ENCODE measurements at regions not wholly inside any gene's neighbourhood (a gene's known extent, or its start where the extent isn't known, plus 50 kb on each side); places are given as distances from the start of the nearest gene placed in this dataset.

DNA sequence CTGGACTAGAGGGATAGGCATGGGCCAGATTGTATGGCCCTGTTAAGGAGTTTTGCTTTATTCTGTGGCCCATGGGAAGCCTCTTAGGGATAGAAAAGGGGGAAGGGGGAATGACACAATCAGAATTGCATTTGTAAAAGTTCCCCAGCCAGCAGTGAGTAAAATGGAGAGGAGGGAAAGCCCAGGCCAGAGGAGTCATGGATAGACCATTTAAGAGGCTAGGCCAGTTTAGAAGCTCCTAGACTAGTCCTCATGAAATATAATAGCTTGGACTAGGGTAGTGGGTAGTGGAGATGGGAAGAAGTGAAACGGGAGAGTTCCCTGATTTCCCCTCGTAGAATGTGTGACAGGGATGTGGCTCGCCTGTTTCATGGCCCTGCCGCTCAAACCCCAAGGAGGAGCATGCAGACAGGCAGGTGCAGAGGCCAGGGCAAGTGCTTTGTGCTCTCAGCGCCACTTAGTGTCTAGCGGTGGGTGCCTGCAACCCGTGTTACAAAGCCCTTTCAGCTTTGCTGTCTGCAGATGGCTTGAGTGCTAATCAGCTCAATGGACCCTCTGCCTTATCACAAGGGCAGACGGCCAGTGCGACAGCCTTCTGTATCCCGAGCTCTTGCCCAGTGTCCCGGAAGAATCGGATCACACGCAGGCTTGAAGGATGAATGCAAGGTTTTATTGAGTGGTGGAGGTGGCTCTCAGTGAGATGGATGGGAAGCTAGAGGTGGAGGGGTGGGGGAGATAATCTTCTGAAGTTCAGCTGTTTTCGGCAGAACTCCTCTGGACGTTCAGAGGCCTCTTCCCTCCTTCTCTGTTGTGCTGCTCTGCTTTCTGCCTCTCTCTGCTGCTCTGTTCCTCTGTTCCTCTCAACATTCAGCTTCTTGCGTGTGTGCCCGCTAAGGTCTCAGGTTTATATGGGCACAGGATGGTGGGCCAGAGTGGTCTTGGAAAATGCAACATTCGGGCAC, 141.1 kb downstream of the CEP57L1 start:
- CTCF ChIA-PET, result interaction anchor here (1.0 to 1.5 kb wide), 3 partner anchors 27 to 37 kb away, joined by 3 read pairs; no protein-coding TSS in a partner anchor
- Mint-ChIP-seq H3K27ac (no peak overlapping the region), H3K27me3 (no peaks in the 10 kb centered on the region), H3K36me3 (no peaks in the 10 kb centered on the region), H3K9me3 (no peaks in the 10 kb centered on the region), H3K4me1 (ENCODE audit: low read depth) (peaks cover 5% of the 10 kb centered on the region), H3K4me3 (no peak overlapping the region)
- peak; percentile 25 for DNase-seq
- POLR2A ChIA-PET, result no interaction called here
- intact Hi-C loops (cut with micrococcal nuclease), result loop anchor here (5.0 kb wide), 1 partner anchor 34 kb away; no protein-coding TSS in a partner anchor

DNA sequence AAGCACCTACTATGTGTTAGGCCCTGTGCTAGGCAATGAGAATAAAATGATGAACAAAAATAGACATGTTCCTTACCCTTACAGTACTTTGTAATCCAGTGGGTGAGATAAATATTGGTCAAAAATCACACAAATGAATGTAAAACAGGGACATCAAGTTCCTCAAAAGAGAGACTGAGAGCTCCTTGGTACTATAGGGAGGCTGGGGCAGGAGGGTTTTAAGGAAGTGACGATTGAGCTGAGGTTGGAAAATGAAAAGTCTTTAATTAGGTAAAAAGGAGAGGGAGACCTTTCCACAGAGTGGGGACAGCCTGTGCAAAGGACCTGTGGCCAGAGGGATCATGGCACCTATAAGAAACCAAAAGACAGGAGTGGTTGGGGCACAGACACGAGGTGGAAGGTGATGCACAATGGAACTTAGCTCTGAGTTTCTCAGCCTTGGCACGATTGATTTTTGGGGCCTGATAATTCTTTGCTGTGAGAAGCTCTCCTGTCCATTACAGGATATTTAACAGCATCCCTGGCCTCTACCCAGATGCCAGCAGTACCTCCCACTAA, 140.3 kb downstream of the CEP57L1 start:
- H3K27ac Mint-ChIP-seq, result no peak overlapping the region
- peaks cover 5% of the 10 kb centered on the region for H3K4me1 Mint-ChIP-seq (ENCODE audit: low read depth)
- no peaks in the 10 kb centered on the region for H3K9me3 Mint-ChIP-seq
- no peaks in the 10 kb centered on the region for H3K27me3 Mint-ChIP-seq
- DNase-seq, result no peak
- intact Hi-C loops (cut with micrococcal nuclease), result loop anchor here (5.0 kb wide), 1 partner anchor 33 kb away; no protein-coding TSS in a partner anchor
- H3K36me3 Mint-ChIP-seq, result no peaks in the 10 kb centered on the region
- ChIA-PET POLR2A (no interaction called here), CTCF (interaction anchor here (1.5 kb wide), 1 partner anchor 38 kb away, joined by 3 read pairs; no protein-coding TSS in a partner anchor)
- H3K4me3 Mint-ChIP-seq, result no peak overlapping the region

DNA sequence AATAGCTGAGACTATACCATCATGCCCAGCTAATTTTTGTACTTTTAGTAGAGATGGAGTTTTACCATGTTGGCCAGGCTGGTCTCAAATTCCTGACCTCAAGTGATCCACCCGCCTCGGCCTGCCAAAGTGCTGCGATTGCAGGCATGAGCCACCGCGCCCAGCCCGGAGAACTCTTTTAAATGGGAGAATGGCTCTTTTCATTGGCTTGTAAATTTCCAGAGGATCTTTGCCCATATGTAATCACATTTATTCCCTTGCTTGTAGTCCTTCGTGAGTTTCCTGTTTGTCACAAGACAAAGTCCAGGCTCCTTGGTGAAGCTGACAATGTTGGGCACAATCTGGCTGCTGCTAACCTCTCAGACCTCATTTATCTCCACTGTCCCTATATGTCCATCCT, 135.1 kb downstream of the CEP57L1 start:
- intact Hi-C loops (cut with micrococcal nuclease), result no loop called here
- Mint-ChIP-seq H3K9me3 (no peaks in the 10 kb centered on the region), H3K27me3 (no peaks in the 10 kb centered on the region), H3K4me1 (ENCODE audit: low read depth) (no peaks in the 10 kb centered on the region), H3K27ac (no peak overlapping the region), H3K36me3 (no peaks in the 10 kb centered on the region), H3K4me3 (no peak overlapping the region)
- ChIA-PET POLR2A (no interaction called here), CTCF (no interaction called here)
- no peak for DNase-seq

DNA sequence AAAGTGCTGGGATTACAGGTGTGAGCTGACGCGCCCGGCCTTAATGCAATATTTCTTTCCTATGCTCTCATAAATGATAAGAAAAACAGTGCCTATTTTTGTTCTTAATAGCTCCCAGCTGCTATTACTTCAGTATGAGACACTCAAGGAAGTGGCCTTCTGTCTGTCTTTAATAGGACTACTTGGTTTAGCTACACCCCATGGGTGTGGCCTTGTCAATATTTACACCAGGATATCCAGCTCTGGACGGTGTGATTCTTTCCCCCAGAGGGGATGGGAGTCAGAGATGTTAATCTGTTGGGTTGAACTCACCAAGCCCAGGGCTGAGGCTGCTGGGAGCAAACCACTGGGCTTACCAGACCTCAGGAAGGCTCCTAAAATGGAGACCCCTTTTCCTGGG, 134.2 kb downstream of the CEP57L1 start:
- Mint-ChIP-seq H3K4me3 (no peak overlapping the region), H3K4me1 (ENCODE audit: low read depth) (no peaks in the 10 kb centered on the region), H3K27ac (no peak overlapping the region), H3K36me3 (no peaks in the 10 kb centered on the region), H3K9me3 (no peaks in the 10 kb centered on the region), H3K27me3 (no peaks in the 10 kb centered on the region)
- ChIA-PET POLR2A (no interaction called here), CTCF (no interaction called here)
- intact Hi-C loops (cut with micrococcal nuclease), result no loop called here
- no peak for DNase-seq

DNA sequence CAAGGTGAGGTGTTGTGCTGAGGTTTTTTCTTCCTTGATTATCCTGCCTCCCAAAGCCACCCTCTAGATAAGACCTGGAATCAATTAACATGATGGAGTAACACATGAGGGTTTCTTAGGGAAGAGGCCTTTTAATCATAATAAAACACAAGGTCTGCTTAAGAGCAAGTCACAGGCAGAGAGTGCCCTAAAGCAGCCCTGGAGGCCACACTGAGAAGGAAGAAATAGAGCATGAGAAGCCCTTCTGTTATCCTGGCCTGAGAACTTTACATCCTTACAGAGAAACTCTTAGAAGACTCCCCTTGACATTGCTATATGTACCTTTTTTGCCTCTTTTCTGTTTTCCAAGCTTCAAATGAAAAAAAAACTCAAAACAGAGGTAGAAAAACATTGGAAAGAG, 132.3 kb downstream of the CEP57L1 start:
- DNase-seq, result no peak
- no peaks in the 10 kb centered on the region for H3K4me1 Mint-ChIP-seq (ENCODE audit: low read depth)
- no peaks in the 10 kb centered on the region for H3K27me3 Mint-ChIP-seq
- POLR2A ChIA-PET, result no interaction called here
- no peaks in the 10 kb centered on the region for H3K36me3 Mint-ChIP-seq
- intact Hi-C loops (cut with micrococcal nuclease), result no loop called here
- no peak overlapping the region for H3K4me3 Mint-ChIP-seq
- H3K27ac Mint-ChIP-seq, result no peak overlapping the region
- H3K9me3 Mint-ChIP-seq, result no peaks in the 10 kb centered on the region
- CTCF ChIA-PET, result interaction anchor here (0.6 kb wide), 1 partner anchor 687 kb away, joined by 4 read pairs; no protein-coding TSS in a partner anchor

DNA sequence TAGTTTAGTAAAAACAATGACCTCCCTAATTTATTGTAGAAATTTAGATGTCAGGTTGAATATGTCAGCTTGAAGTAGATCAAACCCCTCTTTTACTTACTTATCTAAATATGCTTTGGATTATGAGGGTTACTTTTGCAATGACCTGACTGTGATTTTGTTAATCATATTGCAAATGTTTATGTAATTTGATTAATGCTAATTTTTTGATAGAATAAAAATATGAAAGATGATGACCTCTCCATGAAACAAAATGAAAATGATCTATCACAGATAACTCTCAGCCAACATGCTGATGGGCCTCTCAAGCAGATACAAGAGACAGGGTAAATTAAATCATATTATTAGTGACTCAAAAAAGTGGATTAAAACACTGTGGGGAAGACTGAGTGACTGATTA, 131.0 kb downstream of the CEP57L1 start:
- no peaks in the 10 kb centered on the region for H3K4me1 Mint-ChIP-seq (ENCODE audit: low read depth)
- no peak overlapping the region for H3K27ac Mint-ChIP-seq
- CTCF ChIA-PET, result interaction anchor here (0.6 kb wide), 1 partner anchor 205 kb away, joined by 3 read pairs; no protein-coding TSS in a partner anchor
- H3K36me3 Mint-ChIP-seq, result no peaks in the 10 kb centered on the region
- POLR2A ChIA-PET, result no interaction called here
- H3K27me3 Mint-ChIP-seq, result no peaks in the 10 kb centered on the region
- no peak for DNase-seq
- intact Hi-C loops (cut with micrococcal nuclease), result no loop called here
- H3K9me3 Mint-ChIP-seq, result no peaks in the 10 kb centered on the region
- H3K4me3 Mint-ChIP-seq, result no peak overlapping the region

DNA sequence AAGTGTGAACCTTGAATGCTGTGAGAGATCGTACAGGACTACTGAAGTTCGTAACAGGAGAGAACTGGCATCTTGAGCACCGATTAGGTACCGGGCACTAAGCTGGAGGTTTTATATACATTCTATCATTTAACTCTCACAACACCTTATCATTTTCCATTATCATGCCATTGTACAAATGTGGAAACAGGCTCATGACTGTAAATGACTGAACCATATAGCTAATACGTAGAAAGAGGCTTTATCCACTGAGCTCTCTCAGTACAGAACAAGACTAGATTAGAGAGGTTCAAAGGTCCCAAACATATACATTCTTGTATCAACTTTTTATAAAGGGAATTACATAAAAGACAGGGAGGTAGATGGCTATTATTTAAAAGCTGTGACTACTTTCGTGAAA, 130.6 kb downstream of the CEP57L1 start:
- Mint-ChIP-seq H3K4me3 (no peak overlapping the region), H3K4me1 (ENCODE audit: low read depth) (peaks cover 2% of the 10 kb centered on the region), H3K36me3 (no peaks in the 10 kb centered on the region), H3K27me3 (no peaks in the 10 kb centered on the region), H3K27ac (no peak overlapping the region), H3K9me3 (no peaks in the 10 kb centered on the region)
- CTCF ChIA-PET, result interaction anchor here (0.5 kb wide), 1 partner anchor 40 kb away, joined by 3 read pairs; no protein-coding TSS in a partner anchor
- intact Hi-C loops (cut with micrococcal nuclease), result no loop called here
- no peak for DNase-seq
- POLR2A ChIA-PET, result no interaction called here

DNA sequence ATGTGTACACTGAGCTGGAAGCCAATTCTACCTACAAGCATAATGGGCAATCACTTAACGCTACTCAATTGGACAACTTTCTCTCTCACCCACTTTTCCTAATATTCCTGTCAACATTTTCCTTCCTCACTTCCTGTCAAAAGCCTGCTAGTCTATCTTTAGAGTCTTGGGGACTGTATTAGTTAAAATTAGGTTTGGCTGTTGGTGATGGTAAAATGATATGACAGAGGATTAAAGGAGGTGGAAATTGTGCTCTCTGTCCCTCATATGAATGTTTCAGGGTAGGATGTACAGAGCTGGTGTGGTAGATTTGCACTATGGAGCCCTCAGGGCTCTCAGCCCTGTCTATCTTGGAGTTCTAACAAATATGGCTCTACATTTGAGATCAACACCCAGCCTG, 129.7 kb downstream of the CEP57L1 start:
- DNase-seq, result no peak
- no peaks in the 10 kb centered on the region for H3K27me3 Mint-ChIP-seq
- H3K4me1 Mint-ChIP-seq (ENCODE audit: low read depth), result peaks cover 10% of the 10 kb centered on the region
- H3K9me3 Mint-ChIP-seq, result no peaks in the 10 kb centered on the region
- H3K36me3 Mint-ChIP-seq, result no peaks in the 10 kb centered on the region
- H3K4me3 Mint-ChIP-seq, result no peak overlapping the region
- no peak overlapping the region for H3K27ac Mint-ChIP-seq
- intact Hi-C loops (cut with micrococcal nuclease), result no loop called here
- CTCF ChIA-PET, result no interaction called here
- POLR2A ChIA-PET, result no interaction called here

DNA sequence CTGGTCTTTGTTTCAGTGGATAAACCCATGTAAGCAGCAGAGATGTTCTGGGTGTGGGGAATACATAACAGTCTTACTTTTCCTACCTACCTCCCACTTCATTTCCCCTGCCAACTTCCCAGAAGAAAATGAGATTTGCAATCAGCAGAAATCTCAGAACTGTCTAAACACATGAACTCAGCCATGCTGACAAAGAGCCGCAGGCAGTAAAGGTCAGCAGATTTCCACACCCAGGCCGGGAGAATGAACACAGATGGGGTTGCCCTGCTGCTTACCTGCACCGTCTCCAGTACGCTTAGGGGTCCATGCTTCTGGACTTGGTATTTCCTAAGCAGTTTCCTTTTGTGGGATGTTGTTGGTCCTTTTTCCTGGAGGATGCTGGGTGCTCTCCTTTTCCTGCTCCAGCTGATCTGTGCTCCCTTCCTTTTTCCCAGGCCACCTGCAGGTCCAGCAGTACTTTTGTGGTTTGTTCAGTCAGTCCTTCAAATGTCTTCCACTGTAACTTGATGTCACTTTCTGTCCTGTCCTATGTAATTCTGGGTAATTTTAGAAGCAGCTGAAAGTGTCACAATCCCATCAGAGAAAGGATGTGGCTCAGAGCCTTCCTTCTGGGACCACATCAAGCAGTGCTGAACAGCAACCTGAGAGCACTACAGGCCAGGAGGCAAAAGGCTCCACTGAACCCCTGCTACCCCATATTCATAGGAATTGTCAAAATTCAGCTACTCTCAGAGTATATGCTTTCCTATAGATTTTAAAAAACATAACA, 129.0 kb downstream of the CEP57L1 start:
- POLR2A ChIA-PET, result no interaction called here
- H3K4me1 Mint-ChIP-seq (ENCODE audit: low read depth), result peaks cover 10% of the 10 kb centered on the region
- no peaks in the 10 kb centered on the region for H3K36me3 Mint-ChIP-seq
- no peak overlapping the region for H3K4me3 Mint-ChIP-seq
- no peak for DNase-seq
- no peak overlapping the region for H3K27ac Mint-ChIP-seq
- no peaks in the 10 kb centered on the region for H3K9me3 Mint-ChIP-seq
- H3K27me3 Mint-ChIP-seq, result no peaks in the 10 kb centered on the region
- CTCF ChIA-PET, result no interaction called here
- intact Hi-C loops (cut with micrococcal nuclease), result no loop called here

DNA sequence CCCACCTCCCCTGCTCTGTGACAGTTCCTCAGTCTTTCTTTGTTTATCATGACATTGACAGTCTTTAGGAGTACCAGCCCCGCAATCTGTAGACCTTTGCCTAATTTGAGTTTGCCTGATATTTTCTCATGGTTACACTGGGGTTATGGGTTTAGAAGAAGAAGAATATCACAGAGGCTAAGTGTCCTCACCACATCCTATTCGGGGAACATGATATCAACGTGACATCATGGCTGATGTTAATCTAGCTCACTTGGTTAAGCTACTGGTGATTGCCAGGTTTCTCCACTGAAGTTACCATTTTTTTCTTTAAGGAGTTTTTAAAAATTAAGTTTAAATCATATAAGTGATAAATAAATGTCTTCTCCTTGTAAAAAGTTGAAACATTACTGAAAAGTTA, 127.5 kb downstream of the CEP57L1 start:
- H3K27ac Mint-ChIP-seq, result no peak overlapping the region
- ChIA-PET POLR2A (no interaction called here), CTCF (no interaction called here)
- no peak overlapping the region for H3K4me3 Mint-ChIP-seq
- intact Hi-C loops (cut with micrococcal nuclease), result no loop called here
- H3K27me3 Mint-ChIP-seq, result no peaks in the 10 kb centered on the region
- DNase-seq, result no peak
- H3K9me3 Mint-ChIP-seq, result no peaks in the 10 kb centered on the region
- no peaks in the 10 kb centered on the region for H3K36me3 Mint-ChIP-seq
- H3K4me1 Mint-ChIP-seq (ENCODE audit: low read depth), result peaks cover 10% of the 10 kb centered on the region

DNA sequence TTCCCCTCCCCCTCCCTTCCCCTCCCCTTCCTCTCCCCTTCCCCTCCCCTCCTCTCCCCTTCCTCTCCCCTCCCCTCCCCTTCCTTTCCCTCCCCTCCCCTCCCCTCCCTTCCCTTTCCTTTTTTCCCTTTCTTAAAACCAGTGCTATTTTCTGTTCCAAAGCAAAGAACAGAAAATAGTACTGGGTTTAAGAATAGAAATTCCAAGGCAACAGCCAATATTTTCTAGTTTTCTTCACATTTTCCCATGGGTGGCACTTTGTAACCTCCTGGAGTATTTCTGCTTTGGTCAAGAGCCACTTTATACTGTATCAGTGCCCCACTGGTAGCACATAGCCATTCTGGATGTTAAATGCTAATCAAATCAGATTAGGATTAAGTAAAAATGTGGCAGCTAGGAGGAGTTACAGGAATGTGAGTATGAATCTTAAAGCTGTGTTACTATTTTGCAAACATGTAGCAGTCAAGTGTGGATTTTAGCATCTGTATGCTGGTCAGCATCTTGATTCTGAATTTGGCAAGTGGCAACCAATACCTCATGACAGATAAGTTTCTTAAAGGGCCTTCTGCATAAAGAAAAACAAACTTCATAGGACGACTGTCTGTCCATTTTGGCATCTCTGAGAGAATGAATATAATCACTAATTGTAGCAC, 126.4 kb downstream of the CEP57L1 start:
- DNase-seq, result no peak
- Mint-ChIP-seq H3K4me3 (no peak overlapping the region), H3K4me1 (ENCODE audit: low read depth) (peaks cover 10% of the 10 kb centered on the region), H3K27ac (no peak overlapping the region), H3K36me3 (no peaks in the 10 kb centered on the region), H3K9me3 (no peaks in the 10 kb centered on the region), H3K27me3 (no peaks in the 10 kb centered on the region)
- CTCF ChIA-PET, result interaction anchor here (0.7 kb wide), 1 partner anchor 146 kb away, joined by 3 read pairs; no protein-coding TSS in a partner anchor
- POLR2A ChIA-PET, result no interaction called here
- intact Hi-C loops (cut with micrococcal nuclease), result no loop called here
